Kidney capillary endothelial cell (primary cell): ENCODE measurements at regions not wholly inside any gene's neighbourhood (a gene's known extent, or its start where the extent isn't known, plus 50 kb on each side); places are given as distances from the start of the nearest gene placed in this dataset.

Source experiments
- DNase-seq: peaks from one replicate; pipeline ENCODE4 v3.0.0-alpha.2; 2018; ENCODE audit warnings: low spot score

DNA sequence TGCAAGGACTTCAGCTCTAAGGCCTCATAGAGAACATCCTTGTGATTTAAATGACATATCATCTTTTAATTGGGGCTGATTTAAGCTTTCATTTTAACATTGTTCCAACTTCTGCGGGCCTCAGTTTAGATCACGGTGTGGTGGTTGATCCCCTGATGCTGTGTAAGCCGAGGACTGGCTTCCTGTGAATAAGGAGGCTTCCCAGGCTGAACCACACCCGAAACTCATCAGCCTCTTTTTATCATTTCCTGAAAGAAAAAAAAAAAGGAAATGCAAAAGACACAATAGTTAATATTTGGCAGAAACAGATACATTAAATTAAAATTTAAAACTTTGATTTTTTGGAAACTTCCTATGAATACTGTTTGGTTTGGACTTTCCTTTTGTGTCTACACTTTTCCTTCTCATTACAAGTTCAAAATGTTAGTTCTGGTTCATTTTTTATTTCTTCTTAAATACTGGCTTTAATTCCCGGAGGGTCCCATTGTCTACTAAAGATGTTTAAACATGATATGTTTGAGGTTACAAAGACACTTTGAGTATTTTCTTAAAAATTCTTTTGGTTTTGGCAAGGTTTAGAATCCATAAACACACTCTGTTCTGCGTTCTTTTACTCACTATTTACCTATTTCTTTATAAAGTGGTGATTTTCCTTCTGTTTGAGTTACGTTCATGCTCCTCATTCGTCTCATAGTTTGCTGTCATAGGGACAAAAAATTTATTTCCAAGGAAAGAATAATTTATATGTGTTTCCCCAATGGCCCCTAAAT is 230.0 kb upstream of the SULF2 start:
- DNase-seq, result no peak

GRCh38 chr20:48012401-48012974 is 227.2 kb upstream of the SULF2 start:
- DNase-seq, result no peak

- no peak for DNase-seq
These were observed 225.7 kb upstream of the SULF2 start for GRCh38 chr20:48011025-48011424.

- DNase-seq, result no peak
These were observed 225.3 kb upstream of the SULF2 start for GRCh38 chr20:48010623-48011022.

GRCh38 chr20:48008850-48009515 is 223.7 kb upstream of the SULF2 start:
- DNase-seq, result no peak

- DNase-seq, result no peak
These were observed 222.1 kb upstream of the SULF2 start for GRCh38 chr20:48007351-48007750.

DNA sequence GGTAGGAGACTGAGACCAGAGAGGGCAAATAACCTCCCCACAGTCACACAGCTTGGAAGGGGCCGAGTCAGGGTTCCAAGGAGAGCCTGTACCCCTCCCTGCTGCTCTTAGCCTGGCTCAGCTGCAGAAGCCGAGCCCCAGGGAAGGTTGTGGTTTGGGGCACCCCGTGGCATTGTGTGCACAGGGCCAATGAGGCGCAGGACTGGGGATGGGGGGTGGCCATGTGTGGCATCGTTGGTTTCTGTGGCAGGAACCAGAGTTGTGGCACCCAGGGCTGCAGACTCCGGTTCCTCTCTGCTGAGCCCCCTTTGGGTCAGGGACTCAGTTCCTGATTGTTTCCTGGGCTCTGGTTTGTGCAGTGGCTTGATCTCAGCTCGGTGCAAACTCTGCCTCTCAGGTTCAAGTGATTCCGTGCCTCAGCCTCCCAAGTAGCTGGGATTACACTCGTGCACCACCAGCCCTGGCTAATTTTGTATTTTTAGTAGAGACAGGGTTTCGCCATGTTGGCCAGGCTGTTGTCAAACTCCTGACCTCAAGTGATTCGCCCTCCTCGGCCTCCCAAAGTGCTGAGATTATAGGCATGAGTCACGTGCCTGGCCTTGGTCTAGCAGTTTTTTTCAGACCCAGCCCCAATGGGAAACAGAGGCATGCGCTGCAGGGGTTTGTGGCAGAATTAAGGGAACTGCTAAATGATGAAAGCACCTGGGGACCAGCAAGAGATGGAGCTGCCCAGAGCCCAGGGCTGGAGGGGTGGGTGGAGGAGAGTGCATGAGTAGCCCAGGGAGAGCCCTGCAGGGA is 221.0 kb upstream of the SULF2 start:
- DNase-seq, result no peak

DNA sequence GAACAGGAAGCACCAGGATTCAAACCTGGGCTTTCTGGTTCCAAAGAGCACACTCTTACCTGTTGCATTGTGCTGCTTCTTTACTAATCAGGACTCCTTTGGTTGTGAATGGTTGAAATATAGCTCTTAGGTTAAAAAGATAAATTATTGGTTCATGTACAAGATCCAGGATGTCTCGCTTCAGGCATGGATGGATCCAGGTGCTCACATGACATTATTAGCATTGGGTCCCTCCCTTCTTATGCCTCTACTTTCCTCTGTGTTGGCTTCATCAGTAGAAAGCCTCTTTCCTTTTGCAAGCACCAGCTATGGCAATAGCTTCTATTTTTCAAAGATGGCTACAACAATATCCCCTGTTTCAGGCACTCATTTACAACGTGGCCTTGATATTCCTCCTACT is 217.7 kb upstream of the SULF2 start:
- no peak for DNase-seq

GRCh38 chr20:48002517-48002970 is 217.3 kb upstream of the SULF2 start:
- no peak for DNase-seq

DNA sequence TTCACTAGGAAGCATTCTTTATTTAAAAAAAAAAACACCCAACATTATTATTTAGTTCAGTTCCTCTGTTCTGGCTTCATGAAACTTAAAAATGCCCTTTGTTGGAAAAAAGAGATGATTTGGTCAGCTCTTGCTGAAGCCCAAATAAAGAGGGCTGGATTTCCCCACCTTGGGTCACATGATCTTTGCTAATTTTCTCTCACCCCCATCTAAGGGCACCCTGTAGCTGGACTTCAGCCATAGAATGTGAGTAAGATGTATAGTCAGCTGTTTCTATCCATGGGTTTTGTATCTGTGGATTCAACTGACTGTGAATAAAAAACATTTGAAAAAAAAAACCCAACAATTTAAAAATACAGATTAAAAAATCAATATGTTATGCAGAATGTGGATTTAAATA is 213.9 kb upstream of the SULF2 start:
- DNase-seq, result no peak

GRCh38 chr20:47998736-47999135 is 213.5 kb upstream of the SULF2 start:
- DNase-seq, result no peak

- no peak for DNase-seq
These were observed 210.4 kb upstream of the SULF2 start for GRCh38 chr20:47995661-47996060.

DNA sequence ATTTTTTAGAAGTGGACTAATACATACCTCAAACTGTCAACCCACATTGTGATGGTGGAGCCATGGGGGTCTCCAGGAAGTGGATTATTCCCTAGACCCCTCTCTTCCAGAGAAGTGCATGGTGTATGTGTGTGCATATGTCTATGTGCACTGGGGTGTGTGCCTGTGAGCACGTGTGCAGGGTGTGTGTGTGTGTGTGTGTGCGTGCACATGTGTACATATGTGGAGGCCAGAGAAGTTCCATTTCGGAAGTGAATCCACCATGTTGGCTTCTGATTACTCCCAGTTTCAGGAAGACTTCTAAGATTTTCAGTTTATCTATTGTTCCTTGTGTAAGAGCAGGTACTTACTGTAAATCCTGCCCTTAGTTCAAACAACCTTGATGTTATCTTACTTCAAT is 208.5 kb upstream of the SULF2 start:
- no peak for DNase-seq

GRCh38 chr20:47993035-47993755 is 207.9 kb upstream of the SULF2 start:
- DNase-seq, result no peak

- no peak for DNase-seq
These were observed 206.7 kb upstream of the SULF2 start for GRCh38 chr20:47991875-47992488.

DNA sequence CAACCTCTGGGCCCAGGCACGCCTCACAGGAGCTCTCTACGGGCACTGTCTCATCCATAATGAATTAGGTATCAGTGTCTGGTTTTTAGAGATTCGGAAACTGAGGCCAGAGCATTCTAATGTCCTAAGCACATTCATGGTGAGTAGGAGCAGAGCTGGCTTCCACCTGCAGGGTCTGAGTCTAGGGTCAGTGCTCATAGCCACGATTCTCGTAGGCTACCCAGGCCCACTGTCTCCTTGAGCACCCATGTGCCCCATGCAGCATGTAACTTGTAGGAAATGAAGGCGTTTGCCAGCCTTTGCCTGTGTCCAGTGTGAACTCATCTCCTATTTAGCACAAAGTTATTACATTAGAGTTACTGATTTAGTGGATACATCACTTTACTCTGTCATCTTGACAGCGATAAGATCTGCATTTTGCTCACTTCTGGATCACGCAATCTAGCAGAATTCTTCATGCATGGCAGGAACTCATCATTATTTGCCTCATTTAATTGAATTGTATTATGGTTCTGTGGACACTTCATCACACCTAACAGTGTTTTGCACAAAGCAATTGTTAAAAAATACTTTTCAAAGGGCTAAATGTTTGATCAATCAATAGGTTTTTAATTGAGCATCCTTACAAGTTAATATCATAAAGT is 205.3 kb upstream of the SULF2 start:
- no peak for DNase-seq

- DNase-seq, result no peak
These were observed 204.7 kb upstream of the SULF2 start for GRCh38 chr20:47989957-47990356.

DNA sequence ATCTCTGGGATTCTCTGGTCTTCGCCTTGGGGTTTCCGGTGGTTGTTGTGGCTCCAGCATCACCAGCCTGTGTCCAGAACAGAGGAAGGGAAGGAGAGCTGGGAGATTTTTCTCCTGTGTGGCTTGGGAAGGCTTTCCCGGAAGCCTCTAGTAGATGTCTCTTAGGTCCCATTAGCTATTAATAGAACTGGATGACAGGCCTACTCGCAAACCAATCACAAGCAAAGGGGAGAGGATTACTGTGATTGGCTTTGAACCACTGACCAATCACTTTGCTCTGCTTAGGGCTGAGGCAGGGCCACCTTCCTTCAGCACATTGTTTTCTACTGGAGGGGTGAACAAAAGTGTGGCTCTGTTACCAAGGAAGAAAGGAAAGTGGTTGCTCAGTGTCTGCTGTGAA is 203.4 kb upstream of the SULF2 start:
- DNase-seq, result no peak

DNA sequence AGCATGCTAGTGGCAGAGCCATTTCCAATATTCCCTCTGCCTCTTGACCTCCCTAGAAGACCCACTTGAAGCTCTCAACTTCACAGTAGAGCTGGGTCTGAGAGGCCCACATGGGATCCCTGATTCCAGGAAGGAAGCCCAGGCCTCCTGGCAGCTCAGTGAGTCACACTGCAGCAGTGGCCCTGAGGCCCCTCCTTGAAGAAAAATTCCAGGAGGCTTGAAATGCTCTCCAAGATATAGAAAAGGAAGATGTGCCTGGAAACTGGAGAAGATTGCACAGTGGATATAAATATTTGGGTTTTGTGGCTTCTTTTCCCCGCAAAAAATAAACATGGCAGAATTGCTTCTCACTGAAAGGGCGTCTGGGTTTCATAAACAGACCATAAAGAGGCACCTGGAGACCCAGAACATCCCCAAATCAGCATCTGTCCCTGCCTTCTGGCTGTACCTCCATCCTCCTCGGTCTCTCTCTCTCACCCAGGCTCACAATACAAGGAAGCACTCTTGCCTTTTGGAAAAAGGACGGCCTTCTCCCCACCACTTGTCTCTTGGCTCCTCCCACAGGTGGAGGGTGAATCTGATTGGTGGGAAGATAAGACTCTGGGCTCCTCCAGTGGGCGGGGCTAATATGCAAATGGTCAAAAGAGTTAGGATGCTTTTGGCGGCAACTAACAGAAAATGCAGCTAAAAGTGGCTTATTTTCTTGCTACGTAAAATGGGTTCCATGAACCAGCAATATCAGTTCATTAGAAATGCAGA is 200.0 kb upstream of the SULF2 start:
- peak; percentile 63 for DNase-seq

- DNase-seq, result no peak
These were observed 199.2 kb upstream of the SULF2 start for GRCh38 chr20:47984437-47984836.
